Putamen (tissue), 1 donor: ENCODE measurements at regions not wholly inside any gene's neighbourhood (a gene's known extent, or its start where the extent isn't known, plus 50 kb on each side); places are given as distances from the start of the nearest gene placed in this dataset.

Experiments
- DNase-seq: peaks from one replicate; pipeline ENCODE4 v3.0.0-alpha.2; 2016; ENCODE audit warnings: low spot score

DNA sequence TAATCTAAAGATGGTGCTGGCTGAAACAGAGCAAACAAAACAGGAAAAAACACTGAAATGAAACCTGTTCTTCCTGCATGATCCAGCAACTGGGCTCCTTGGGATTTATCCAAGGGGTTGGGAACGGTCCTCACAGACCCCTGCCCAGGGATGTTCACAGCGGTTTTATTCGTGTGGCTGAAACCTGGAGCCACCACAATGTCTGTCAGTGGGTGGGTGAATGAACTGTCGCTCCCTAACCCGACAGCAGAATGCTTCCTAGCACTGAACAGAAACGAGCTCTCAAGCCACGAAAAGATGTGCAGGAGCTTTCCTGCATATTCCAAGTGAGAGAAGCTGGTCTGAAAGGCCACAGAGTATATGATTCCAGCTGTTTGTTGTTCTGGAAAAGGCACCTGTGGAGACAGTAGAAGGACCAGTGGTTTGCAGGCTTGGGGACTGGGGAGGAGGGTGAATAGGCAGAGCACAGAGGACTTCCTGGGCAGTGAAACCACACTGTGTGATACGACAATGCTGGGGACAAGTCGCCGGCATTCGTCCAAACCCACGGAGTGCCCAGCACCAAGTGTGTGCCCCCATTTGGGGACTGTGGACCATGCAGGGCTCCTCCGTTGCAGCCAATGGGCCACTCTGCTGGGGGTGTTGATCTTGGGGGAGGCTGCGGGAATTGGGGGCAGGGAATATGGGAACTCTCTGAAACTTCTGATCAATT is 73.9 kb downstream of the TEX29 start:
- no peak for DNase-seq

DNA sequence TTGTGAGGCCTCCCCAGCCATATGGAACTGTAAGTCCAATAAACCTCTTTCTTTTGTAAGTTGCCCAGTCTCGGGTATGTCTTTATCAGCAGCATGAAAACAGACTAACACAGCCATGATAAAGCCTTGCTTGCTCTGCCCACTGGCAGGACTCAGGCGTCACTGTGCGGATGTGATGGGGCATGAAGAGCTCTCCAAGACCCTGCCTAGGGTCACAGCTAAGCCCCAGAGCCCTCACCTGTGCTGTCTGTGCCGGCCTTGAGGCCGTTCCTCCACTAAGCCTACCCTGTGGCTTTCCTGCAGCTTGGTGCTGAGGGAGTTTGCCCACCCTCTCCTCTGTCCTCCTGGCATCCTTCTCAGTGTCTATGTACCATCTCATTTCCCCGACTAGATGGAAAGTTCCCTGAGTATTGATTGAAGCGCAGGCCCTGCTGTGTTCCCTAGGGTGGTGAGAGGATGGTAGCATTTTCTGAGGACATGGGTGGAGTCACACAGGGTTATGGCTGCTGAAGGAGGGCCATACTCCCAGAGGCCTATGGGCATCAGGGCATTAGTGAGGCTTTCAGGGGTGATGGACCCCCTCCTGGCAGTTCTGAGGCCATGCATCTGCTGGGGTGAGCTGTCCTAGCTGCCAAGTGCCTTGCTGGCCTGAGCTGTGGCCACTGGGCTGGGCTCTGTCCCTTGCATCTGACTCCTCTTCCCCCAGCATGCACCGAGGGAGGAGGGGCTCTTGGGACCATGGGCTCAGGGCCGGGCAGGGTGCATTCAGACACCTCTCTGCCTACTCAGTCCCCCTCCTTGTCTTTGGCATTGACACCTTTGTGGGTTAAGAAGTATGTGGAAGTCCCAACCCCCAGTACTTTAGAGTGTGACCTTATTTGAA is 75.3 kb downstream of the TEX29 start:
- no peak for DNase-seq

DNA sequence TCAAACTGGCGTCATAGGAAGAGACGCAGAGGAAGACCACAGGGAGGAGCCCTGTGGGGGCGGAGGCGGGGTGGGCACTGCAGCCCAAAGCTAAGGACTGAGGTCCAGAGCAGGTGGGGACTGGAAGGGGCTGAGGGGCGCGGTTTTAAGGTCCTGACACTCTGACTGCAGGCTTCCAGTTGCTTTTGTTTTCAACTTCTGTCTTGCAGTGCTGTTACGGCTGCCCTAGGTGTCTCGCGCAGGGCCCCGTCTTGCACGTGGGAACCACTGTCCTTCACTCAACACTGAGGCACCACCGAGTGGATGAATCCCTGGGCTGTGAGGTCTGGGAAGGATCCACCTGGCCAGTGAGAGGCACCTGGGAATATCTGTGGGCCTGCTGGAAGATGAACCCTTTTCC is 76.0 kb downstream of the TEX29 start:
- DNase-seq: no peak

DNA sequence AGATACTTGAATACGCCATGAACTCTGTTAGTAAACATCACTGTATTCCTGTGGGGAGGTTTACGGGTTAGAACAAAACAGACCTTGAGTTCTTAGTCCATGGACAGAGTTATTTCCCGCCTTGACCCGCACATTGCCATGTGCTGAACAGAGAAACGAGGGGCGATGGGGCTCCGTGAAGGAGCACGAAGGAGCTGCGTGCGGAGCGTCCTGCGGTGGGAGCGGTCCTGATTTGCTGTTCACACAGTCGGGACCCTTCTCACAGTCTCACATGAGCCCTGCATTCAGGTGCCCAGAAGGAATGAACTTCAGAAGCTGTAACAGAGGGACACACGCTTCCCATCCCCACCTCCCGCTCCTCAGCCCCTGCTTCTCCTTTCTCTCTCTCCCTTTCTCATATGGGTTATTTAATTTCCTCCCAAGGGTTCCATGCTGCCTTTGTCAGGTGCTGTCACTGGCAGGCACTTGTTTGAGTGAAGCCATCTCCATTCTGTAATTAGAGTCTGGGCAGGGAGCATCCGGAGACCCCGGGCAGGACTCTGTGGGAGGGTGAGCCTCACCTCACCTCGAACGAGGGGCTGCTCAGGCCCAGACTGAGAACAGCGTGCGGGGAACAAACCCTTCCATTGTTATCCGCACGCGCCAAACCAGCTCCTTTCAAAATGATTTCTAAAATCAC is 76.9 kb downstream of the TEX29 start:
- no peak for DNase-seq

DNA sequence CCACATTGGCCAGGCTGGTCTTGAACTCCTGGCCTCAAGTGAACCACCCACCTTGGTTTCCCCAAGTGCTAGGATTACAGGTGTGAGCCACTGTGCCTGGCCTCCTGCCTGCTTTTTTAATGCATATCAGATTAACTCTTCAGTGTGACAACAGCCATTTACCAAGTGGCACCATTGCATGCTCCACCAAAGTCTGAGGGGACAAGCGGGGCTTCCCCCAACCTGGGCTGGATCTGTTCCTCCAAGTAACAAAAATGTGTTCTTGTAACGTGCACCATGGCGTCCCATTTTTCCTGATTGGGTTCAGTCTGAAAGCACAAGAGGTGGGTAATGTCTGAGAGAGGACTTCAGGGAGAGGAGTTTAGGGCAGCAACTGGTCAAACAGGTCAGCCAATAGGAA is 77.8 kb downstream of the TEX29 start:
- no peak for DNase-seq

DNA sequence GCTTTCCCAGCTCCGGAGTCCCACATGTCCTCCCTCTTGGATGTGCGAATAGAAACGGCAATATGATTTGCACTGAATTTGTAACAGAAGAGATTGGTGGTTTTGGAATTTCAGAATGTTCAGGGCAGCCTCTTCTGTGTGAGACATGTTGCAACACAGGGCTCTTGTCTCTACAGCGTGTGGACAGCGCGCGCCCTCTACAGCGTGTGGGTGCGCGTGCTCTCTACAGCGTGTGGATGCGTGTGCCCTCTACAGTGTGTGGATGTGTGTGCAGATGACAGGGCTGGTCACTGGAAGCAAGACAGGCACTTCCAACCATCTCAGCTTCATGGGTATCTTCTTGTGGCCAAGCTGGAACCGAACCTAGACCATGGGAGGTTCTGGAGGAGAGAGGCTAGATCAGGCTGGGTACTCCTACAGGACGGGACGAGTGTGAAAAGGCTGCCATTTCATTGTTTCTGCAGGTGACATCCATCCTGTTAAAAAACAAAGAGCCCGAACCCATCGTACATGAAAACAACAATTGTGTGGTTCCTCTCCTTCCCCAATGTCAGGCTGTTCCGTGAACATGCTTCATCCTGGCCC is 78.4 kb downstream of the TEX29 start:
- no peak for DNase-seq

DNA sequence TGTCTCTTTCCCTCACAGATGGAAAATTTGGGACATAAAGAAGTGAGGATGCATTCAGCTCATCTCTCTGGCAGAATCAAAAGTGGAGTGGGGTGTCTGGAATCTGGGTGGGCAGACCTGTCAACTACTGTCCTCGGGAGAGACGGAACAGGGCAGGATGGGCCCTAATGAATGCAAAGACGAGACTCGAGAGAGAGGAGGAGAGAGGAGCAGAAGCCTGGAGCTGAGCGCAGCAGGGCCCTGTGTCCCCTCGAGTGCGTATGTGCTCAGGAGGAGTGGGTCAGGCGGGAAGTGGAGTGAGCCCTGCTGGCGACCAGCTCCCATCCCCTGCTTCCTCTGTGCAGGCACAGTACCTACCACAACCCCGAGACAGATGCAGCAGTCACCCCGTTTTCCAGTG is 78.9 kb downstream of the TEX29 start:
- no peak for DNase-seq

DNA sequence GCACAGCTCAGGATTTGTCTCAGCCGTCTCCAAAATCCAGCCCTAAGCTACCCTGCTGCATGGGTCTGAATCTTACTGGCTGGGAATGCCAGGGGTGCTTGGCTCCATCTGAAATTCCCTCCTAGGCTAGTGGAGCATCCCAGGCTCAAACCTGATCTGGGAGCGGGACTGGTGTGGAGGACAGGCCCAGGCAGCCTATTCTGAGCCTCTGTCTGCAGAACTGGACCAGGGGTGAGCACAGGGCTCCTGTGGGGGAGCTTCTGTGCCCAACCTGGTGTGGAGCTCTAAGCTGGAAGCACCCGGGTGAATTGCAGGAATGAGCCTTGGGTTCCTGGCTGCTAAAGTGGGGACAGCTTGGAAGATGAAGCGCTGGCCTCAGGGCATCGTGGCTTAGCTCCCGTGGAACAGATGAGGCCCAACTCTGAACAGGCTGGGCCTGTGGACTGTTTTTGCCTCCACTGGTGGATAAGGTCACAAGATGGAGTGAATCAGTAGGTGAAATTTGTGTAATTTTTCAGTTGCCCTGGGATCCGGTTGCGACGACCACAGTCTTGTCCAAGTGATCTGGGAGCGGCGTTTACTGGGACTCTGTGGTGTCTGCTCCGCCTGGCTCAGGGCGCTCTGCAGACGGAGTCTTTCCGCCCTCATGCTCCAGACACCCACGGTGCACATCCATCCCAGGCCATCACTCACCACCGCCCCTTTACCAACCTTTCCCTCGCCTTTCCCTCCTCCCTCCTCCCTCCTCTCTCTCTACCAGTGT is 79.5 kb downstream of the TEX29 start:
- DNase-seq: no peak

DNA sequence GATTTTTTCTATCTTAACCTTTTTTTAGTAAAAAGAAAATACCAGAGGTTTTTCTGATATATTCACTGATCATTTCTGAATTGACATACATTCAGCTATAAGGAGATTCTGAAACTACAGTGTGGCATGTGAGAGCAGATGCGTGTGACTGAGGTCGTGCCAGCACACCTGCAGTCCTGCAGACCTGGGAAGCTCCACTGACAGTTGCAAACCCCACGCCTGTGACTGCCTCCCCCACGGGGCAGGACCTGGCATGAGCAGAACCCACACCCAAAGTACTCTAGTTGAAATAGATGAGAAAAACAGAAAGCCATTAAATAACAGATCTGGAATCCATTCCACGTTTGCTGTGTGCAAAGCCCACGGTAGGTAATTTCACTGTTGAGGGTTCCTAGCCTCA is 80.7 kb downstream of the TEX29 start:
- DNase-seq: no peak

DNA sequence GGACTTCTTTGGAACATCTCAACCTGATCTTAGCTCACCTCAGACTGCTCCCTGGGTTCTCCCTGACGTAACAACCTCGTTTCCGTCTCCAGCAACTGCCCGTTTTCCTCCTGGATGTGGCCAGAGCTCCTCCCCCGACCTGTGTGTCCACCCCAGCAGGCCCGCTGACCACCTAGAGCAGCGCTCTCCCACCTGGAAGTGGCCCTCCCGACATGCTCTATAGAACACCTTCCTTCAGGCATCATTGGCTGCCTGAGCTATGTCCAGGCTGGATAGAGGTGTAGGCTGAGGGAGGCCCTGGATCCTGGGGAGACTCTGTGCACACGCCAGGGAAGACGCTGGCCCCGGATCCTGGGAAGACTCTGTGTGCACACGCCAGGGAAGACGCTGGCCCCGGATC is 81.3 kb downstream of the TEX29 start:
- no peak for DNase-seq

DNA sequence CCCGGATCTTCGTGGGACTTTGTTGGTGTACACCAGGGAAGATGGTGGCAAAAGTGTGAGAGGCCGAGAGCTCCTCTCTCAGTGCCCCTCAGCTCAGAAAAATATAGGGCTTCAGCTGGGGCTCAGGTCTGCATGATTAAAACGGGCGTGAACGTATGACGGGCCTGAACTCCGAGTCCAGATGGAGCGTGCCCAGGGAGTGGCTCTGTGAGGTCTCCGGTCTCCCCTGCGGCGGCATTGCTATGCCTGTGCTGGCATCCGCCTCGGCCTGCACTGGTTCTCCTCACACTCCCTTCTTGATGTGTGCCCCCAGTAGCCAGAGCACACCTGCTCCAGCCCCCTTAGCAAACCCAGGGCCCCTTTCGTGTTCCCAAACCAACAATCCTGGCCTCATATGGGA is 82.0 kb downstream of the TEX29 start:
- no peak for DNase-seq

DNA sequence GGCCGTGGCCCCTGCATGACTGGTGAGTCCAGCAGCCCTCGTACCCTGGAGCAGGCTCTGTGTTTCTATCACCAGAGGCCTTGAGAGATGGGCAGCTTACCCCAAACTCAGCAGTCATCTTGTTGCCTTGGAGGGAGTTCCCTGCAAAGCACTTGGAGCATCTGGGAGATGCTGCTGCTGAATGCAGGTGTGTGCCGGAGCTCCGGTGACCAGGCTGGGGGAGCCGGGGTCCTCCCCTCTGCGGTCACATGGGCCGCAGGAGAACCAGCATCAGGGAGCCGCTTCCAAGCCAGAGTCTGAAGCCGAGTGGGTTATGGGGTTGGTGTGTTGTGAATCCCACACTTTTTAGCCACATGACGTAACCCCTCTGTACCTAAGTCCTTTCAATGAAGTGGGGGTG is 82.8 kb downstream of the TEX29 start:
- DNase-seq: no peak

DNA sequence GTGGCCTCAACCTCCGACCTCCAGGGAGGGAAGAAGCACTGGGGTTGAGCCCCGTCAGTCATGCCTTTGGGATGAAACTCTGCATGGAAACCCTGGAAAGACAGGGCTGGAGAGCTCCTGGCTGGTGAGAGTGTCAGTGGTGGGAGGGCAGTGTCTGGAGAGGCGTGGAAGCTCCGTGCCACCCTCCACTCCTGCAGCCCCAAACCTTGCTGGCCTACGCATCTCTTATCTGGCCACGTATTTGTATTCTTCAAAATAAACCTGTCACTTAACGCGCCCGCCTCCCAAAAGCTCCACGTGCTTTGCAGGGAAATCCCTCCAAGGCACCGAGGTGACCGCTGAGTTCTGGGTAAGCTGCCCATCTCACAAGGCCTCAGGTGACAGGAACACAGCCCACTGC is 84.3 kb downstream of the TEX29 start:
- no peak for DNase-seq

DNA sequence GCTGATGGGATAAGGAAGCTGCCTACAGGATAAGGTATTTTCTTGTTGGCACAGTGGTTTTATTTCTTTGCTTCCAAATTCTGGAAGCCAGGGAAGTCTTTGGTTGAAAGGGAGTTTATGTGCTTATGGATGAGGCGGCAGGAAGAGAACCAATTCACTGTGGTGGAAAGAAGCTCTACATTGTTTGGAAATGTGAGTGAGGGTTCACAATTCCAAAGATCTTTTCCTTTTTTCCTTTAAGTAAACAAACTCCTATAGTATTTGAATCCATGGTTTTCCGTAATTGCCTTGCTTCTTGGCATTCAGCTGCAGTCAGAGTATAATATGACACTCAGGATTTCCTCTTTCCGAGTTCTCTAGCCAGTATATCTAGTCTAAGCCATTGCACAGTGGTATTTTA is 86.2 kb downstream of the TEX29 start:
- no peak for DNase-seq

DNA sequence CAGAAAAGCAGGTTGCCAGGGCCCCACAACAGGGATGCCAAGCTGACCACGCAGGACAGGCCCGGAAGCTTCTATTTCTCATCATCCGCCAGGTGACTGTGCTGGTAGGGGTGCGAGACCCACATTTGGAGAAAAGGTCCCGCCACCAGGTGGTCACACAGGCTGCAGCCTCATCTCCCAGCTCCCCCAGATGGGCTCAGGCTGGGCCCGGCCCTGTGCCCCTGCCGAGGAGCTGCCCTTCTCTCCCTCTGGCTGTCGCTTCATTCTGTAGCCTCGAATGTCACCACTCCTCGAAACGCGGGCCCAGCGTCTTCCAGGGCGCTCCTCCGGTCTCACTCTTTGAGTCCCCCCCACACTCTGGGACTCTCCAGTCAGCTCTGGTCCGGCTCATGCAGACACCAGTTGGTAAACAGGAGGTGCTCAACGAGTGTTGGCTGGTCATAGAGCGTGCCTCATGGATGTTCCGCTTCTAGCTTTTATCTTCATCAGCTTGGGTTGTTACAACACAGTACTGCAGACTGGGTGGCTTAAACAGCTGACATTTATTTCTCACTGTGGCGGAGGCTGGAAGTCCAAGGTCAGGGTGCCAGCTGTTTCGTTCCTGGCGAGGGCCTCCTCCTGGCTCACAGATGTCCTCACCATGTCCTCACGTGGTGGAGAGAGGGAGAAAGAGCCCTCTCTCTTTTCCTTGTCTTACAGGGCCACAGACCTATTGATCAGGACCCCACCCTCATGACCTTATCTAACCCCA is 87.1 kb downstream of the TEX29 start:
- DNase-seq: no peak

DNA sequence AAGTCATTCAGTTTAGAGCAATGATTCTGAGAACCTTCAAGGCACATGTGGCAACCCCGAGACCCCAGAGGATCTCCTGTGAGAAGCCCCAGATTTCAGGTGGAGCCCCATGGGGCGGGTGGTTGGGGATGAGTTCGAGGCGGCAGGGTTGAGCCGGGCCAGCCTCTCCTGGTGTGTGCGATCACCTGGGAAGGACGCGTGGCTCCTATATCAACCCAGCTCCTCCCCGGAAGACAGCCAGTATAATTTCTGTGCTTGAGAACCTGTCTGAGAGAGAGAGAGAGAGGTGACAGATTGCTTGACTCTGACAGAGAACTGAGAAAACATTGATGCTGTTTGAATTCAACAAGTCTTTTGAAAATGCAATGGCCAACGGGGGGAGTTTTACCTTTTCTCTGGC is 89.0 kb downstream of the TEX29 start:
- DNase-seq: no peak

DNA sequence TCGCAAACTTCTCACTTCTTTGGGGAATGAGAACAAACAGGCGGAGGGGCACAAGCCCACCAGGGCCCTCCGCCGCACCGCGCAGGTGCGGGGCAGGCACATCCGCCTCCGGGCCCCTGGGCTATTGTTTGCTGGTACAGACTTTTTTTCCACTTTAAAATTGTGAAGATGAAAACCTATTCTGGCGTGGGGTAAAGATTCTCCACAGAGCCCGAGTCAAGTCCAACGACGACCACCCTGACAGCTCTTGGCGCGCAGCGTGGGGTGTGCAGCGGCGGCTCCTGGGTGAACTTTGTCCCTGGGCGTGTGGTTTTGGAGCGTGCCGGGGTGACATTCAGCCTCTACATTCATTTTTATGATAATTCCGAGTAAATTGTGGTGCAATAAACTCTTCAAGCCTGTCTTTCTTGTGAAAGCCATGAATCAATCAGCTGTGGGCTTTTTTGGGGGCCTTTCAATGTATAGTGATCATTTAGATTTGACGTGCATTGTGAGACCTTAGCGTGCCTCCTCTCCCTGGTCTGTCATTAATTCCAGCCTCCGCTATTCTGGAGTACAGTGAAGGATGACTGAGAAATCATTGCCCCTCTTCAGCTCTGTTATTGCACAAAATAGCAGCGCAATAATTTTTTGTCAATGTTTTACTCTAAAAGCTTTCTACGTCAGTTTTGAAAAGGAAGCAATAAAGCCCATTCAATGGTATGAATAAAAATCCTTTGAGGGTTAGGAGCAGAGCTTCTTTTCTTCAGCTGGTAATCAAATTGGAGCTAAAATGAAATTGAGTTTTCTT is 90.0 kb downstream of the TEX29 start:
- DNase-seq: no peak

DNA sequence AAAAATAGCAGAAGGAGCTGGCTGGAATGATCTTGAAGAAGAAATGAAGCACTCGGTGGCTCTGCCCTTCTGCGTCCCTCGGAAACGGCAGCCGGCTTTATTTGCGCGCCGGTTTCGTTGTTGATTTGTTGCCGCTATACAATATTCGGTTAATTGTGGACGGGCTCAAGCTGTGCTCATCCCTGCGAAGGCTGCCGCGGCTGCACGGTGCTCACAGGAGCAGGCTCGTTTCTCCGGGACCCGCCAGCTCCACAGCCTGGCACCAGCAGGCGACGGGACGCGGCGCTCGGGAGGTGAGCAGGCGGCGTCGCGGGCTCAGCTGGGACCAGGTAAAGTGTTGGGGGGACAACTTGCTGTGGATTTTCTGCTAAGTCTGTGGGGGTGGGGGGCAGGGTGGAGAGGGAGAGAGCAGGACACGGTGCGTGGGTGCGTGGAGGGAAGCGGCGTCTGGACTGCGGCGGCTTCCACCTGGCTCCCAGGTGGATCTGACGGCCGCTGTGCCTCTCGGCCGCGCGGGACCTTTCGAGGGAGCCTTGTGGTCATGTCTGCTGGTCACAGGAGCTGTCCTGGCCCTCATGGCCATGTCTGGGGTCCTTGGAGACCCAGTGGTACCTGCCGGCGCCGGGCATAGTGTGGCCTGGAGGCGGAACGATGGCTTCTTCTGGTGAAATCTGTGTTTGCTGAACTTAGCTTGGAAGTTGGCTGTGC is 90.9 kb downstream of the TEX29 start:
- no peak for DNase-seq

DNA sequence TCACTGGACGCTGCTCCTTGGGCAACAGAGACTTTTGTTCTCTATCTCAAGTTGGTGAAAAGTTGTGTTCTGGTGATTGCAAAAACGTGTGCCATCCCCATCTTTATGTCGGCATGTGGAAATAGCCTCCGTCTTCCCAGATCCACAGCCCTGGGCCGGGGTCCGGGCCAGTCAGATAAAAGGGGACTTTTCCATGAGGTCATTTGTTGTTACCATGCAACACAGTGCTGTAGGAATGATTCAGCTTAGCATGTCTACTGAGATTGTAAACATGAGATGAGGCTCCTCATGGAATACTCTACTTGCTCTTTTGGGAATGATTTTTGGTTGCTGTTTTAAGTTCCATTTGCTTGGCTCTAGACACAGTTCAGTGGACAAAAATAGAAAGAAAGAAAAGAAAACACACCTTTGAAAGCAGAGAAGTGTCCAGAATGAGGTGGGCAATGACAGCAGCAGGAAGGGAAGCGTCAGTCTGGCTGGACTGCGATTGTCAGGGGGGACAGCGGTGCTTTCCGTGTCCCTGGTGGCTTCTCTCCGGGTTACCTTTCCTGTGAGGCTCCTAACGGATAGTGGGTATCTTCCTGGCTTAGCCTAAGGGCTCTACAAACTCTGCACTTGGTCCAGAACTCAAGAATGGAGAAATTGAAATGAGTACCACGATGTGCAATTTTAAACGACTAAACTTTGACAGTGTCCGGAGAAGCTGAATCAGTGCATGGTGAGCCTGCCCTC is 91.6 kb downstream of the TEX29 start:
- DNase-seq: no peak
